NCI-H2107 (cell line): ENCODE measurements at regions not wholly inside any gene's neighbourhood (a gene's known extent, or its start where the extent isn't known, plus 50 kb on each side); places are given as distances from the start of the nearest gene placed in this dataset.

ENCODE experiments used
- DNase-seq: peaks from one replicate; lab custom pipeline; 2025; lab: John Stamatoyannopoulos, UW

DNA sequence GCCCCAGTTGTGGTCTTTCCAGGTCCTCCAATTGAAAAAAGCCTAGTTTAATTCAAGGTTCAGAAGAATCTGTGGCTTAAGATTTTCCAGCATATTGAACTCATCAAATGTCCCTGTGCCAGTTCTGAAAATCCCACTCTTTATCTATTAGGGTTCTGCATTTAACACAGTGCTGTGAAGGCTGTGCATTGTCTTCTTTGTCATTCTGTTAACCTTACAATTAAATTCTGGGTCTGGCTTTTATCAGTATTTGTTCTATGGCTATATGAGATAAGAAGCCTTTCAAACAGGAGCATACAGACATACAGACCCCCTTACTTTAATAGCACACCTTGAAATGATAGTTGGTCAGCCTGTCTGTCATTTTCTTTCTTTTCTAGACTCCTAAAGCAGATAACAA lies 362.1 kb upstream of the DACH1 start:
- DNase-seq = no peak

DNA sequence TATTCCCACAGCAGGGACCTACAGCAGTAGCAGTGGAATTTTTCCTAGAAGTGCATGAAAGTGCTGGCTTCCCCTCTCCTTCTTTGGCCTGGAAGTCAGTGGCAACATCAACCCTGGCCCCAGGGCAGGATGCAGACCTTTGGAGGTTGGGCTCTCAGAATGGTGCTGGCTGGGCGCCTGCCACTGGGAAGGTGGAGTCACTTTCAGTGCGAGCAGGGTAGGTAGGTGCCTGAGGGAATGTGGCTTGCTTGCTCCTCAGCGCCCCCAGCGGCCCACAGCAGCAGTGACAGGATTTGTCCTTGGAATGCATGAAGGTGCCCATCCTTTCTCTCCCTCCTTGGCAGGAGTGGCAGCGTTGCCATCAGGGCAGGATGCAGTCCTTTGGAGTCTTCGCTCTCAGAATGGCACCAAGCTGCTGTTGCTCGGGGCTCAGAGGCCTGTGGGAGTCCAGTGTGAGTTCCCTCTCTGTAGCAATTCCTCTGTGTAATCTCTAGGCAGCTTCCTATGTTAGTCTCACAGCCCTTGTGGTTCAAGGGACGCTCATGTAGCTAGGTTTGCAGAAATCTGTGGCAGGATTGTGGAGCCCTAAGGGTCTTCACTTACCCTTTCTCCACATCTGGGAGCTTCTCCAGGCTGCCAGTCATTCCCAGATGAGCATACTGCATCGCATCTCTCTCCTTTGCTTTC lies 354.4 kb upstream of the DACH1 start:
- no peak for DNase-seq

DNA sequence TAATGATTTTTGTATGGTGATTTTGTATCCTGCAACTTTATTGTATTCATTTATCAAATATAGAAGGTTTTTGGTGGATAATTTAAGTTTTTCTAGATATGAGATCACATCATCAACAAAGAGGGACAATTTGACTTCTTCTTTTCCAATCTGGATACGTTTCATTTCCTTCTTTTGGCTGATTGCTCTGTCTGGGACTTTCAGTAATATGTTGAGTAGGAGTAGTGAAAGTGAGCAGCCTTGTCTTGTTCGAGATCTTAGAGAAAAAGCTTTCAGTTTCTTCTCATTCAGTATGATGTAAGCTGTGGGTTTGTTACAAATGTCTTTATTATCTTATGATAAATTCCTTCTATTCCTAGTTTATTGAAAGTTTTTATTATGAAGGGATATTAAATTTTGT lies 352.0 kb upstream of the DACH1 start:
- no peak for DNase-seq

DNA sequence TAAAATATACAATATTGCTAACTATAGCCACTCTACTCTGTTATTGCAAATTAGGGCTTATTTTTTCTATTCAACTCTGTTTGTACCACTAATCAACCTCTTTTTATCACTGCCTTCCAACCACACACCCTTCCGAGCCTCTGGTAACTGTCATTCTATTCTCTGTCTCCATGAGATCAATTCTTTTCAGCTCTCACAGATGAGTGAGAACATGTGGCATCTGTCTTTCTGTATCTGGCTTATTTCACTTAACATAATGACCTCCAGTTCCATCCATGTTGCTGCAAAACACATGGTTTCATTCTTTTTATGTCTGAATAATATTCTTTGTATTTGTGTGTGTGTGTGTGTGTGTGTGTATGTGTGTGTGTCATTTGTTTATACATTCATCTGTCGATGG lies 350.1 kb upstream of the DACH1 start:
- no peak for DNase-seq

DNA sequence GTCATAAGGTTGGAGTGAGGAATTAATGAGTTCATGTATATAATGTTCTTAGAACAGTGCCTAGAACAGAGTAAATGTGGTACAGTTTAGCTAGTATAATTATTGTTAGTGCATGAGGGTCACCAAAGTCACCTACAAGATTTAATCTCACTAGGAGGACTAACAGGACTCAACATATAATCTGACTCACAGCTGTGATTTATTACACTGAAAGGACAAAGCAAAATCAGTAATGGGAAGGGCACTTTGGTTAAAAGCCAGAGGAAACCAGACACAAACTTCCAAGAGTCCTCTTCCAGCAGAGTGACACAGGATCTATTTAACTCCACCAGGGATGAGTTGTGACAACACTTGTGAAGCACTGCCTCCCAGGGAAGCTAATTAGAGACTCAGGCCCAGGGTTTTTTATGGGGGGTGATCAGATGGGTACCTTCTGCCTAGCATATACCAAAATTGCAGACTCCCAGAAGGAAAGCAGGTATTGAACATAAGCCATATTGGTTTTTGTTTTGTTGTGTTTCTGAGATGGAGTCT lies 341.2 kb upstream of the DACH1 start:
- DNase-seq = no peak

DNA sequence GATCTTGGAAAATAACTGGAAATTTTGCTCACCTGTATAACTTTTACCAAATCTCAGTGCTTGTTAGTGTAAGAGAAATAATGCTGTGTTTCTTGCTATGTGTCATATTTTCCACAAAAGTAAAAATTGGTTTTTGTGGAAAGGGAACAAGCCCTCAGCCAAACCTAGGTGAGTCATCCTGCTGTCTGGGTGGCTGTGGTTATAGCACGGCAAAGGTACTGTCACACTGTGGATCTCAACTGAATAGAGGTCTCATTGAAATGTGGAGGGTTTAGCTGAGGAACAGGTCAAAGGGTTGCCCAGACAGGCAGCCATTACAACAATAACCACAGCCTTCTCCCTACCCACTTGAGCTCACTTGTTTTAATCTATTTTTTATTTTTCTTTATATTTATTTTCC lies 338.8 kb upstream of the DACH1 start:
- DNase-seq = no peak

DNA sequence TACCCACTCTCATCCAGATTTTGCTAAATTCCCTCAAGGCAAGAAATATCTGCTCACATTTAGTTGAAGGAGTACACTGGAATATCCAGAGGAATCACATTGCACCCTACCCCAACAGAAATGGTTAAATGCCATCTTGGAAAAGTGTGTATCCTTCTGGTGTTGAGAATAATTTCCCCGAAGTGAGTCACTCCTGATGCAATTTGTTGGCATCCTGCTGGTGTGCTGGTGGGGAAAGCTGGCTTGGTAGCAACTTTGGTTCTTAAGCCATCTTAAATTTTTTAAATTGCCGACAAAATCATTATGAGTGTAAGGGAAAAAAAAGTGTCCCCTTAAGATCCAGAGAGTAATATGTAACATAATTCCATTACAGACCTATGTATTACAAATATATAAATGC lies 337.3 kb upstream of the DACH1 start:
- DNase-seq = no peak

DNA sequence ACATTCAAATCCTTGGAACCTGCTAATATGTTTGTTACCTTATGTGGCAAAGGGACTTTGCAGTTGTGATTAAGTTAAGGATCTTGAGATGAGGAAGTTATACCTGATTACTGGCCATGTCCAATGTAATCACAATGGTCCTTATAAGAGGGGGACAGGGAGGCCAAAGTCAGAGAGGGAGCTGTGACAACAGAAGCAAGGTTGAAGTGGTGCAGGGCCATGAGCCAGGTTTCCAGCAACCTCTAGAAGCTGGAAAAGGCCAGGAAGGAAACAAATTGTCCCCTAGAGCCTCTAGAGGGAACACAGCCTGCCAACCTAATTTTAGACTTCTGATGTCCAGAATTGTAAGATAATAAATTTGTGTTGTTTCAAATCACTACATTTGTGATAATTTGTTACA lies 334.7 kb upstream of the DACH1 start:
- no peak for DNase-seq

DNA sequence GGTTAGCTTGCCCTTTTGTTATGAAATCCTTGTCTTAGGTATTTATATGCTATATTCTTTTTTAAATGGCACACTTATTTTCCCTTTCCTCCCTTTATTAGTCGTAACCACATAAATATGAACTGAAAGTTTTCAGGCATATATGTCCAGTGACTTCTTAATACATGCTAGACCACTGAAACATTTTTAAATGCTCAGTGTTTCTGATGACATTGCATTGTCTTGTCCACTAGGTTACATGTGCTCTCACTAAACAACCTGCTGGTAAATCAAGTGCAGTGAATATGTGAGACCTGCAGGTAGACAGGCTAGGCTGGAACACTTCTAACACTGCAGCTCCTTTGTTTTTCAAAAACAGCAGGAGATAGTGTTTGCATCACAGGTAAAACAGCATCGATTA lies 332.6 kb upstream of the DACH1 start:
- no peak for DNase-seq

DNA sequence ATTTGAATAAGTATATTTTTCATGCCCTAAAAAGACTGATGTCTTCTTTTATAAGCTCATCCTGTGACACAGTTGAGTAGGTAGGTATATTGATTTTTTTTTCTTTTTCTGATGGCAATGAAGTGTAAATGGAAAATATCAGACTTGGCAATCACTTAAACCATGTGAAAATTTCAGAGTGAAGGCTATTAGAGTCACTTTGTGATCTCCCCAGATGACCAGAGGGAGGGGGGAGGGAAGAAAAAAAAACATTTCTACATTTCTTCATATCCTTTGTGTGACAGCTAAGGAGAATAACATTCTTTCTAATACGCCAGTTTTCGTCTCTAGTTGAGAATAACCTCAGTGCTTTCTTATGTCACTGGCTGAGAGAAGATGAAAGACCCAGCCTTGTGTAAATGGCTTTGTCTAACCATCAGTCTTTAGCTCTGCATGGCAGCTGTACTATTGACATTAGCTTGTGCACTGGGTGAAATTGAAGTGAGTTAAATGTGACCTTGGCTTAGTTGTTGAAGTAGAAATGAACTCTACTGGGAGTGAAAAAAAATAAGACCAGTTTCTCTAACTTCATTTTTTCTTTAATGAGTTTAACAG lies 332.1 kb upstream of the DACH1 start:
- no peak for DNase-seq

DNA sequence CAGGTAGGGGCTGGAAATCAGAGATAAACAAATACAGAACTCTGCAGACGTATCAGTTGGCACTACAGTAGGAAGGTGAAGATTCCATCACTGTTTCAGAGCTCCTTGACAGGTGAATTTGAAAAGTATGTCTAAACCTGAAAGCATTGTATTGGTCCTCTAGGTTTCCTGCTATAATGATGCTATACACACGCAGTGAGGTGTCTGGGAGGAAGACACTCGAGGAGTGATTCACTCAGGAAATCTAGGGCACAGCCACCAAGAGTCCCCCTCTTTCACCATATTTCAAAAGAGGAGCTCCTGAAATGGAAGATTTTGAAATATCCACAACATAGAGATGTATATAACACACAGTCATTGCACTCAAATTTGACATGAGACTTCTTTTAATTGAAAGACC lies 331.0 kb upstream of the DACH1 start:
- no peak for DNase-seq

DNA sequence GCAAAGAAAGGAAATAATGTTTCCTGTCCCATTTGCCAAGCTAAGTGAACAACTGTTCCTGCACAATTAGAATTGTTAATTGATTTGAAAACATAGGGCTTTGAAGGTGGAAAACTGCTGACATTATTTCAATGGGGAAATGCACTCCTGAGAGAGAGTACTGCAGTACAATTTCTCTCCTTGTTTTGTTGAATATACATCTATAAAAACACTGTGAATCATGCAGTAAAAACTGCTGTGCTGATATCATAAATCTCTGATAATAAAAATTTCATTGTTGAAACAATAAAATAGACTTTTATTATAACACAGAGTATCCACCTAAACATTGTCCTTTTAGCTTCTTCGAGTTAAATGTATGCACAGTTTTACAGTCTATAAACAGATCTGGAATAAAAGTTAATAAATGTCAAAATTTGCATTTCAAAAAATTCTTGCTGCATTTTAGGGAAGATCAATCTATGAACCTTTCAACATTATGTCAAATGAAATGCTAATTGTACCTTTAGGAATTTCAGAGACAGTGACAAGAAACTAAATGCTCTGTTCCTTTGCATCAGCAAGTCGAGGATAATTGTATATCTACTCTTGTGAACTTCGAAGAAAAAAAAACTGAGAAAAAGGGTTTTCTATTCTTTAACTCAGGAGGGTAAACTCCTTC lies 328.2 kb upstream of the DACH1 start:
- DNase-seq = no peak

DNA sequence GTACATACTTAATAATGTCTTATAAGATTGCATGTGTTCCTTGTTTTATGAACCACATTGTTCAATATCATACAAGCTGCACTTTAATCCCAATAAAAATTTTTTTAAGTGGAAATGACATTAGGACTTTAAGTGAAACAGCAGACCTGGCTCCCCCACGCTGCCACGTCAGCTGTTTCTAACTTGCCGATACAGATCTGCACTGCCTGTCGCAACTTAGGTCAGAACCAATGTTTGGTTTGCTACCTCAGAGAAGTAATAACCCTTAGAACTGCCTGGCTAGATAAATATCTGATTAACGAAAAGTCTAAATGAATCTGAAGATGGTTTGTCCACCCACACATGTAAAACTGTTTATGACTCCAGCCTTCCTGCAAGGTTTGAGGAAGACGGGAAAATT lies 327.5 kb upstream of the DACH1 start:
- no peak for DNase-seq

DNA sequence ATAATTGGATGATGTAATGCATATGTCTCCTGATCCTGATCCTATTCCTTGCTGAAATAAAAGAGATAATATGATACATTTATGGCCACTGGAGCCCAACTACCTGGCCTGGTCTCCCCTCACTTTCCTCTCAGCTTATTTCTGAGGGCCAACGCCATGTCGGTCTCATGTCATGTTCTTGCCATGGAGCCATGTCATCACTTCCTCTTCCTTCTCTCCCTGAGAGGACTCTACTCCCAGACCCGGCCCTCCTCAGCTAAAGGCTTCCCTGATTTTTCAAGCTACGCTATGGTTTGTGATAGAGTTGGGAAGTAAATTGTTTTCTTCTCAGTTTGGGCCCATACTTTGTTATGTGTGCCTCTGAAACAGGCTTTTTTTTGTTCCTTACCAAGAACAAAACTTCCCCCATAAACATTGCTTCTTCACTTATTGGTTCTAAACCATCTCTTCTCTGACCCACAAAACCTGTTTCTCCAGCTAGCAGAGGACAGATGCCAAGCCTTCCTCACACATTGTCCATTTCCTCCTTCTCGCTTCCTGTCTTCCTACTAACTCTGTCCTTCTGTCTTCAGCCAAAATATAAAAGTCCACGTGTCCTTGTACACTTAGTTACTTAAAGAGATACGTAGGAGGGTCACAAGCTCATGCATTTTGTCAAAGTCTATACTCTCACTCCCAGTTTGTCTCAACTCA lies 319.9 kb upstream of the DACH1 start:
- no peak for DNase-seq

DNA sequence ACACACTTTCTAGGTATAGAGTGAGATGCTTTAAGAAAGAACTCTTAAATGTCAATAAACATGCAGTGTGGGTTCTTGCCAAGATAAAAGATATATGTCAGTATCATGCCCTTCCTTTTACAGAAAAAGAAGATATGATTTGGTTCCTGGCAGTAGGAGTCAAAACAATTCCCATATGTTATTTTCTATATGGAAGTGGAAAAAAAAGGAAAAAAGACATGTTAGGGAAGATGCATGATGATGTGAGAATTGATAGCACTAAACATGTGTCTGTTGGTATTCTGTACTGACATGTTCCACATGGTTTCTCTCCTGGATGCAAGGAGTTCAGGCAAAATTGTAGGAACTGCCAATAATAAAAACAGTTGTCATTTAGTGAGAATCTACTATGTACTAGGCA lies 318.8 kb upstream of the DACH1 start:
- no peak for DNase-seq

DNA sequence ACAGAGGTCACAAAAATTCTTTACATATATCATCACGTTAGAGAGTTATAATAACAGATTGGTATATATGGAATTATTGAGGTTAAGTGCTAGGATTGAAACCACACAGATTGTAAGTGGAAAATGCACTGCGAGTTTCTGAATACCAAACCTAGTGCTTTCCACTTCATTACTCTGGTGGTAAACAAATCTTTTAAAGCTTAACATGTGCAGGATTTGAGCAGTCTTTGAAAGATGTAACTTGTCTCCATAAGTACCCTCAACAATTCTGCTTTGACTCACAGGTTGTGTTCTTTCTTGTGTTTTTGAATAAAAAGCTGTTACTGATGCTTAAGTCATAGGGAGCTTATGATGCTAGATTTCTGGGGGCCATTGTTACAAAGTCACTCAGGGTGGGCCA lies 314.7 kb upstream of the DACH1 start:
- DNase-seq = no peak

DNA sequence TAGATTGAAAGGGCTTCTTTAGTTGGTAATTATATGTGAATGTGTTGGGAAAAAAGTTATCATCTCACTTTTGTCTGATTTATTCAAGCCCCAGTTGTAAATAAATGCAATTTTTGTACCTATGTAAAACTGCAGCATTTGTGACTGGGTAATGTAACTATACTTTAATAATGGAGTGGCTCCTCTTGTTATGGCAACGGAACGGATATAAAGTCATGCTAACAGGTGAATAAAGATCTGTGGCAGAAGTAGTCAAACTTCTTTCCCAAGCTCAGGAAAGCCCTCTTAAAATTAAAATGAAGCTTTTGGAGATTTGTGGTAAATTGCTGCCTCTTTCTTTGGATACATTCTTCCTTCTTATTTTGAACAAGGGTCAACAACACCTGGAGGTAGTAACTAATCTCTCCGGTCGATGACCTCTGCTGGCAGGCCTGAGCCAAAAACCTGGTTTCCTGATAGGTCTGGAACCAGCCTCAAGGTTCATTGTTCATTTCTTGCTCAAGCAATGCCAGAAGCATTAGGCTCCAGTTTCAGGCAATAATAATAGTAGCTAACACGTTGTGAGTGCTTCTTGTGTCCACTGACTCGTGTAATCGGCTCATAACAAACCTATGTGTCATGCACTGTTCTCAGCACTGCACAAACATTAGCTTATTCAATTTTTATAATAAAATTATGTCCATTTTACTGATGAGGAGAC lies 313.4 kb upstream of the DACH1 start:
- DNase-seq = no peak

DNA sequence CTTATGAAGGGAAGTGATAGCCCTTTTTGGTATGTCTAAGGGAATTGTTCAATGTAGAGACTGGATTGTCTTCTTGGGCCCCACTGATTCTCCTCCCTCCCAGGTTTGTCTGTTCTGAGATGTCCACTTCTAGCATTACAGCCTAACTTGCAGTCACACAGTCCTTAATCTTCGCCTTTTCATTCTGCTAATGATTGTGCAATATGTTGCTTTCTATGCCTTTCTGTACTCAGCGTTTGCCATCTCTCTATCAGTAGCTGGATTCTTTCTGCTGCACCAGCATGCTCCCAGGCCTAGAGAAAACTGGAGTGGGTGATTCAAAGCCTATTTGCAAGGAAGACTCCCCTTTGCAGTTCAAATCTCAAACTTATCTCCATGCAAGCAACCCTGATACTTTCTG lies 307.5 kb upstream of the DACH1 start:
- DNase-seq = no peak

DNA sequence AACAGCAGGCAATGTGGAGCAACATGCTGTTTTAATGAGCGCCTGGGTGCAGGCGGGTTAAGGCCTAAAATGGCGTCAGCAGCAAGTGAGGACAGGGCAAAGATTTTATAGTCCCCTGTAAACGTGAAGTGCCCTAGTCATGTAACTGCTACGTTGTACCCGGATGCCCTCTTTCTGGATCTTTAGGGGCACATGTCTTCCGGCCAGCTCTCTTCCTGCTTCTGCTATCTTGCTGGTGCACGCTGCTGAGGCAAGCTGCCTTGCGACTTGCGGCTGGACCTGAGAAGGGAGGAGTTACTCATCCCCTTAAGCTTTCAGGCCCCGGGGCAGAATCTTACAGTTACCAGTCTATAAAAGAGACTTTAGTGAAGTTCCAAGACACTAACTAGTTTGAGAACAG lies 303.6 kb upstream of the DACH1 start:
- no peak for DNase-seq

DNA sequence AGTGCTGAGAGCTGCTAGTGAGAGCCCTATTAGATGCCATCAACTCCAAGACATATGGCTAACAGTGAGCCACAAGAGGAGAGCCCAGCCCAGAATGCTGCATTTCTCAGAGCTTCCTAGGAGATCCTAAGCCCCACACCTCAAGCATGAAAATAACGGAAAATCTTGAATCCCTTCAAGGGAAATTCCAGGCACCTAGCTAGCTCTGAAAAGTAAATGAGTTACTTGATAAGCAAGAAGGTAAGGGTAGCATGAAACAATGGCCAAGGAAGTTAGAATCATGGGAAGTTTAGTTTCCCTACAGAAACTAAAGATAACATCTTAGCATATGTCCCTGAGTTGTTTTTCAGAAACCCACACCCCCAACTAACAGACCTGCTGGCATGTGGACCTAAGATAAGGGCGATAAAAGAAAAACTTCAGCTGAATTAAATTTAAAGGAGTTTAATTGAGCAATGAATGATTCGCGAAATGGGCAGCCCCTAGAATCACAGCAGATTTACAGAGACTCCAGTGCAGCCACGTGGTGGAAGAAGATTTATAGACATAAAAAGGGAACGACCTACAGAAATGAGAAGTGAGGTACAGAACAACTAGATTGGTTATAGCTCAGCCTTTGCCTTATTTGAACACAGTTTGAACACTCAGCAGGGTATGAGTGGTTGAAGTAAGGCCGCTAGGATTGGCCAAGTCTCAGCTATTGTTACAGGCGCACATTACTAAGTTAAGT lies 301.3 kb upstream of the DACH1 start:
- no peak for DNase-seq

DNA sequence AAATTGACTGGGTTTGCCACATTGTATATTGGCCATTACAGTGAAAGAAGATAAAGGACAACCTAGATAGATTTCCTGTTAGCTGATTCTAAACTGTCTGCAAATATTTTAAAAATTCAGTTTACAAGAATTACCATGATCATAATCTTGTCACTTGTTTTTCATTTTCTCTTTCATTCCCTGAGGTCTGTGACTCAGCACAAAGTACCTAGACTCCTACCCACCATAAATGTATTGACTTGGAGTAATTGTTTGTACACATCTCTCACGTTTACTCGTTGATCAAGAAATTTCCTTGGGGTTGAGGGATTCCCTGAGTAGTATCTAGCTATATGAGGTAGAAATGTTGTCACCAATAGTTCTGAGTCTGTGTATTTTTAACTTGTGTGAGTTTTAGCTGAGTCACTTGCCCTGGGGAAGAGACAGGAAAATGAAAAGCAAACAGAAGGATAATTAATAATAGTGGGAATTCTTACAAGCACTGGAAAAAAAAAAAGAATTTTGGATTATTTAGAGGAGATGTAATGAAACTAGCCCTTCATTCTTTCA lies 299.2 kb upstream of the DACH1 start:
- no peak for DNase-seq
